Gastrocnemius medialis (tissue), 4 donors: ENCODE measurements at regions not wholly inside any gene's neighbourhood (a gene's known extent, or its start where the extent isn't known, plus 50 kb on each side); places are given as distances from the start of the nearest gene placed in this dataset.

Experiments used
- POLR2A ChIP-seq, 2 donors: fragments of 450-650 bp; IDR thresholded peaks; one replicate each; pipeline ENCODE4 v1.6.1; 2017; ENCODE audit warnings: antibody characterized with exemption in 2 of 2, mild to moderate bottlenecking in 2 of 2, moderate library complexity in 2 of 2
- TF ChIP-seq, protein P1 (sequence below), 5 experiments: fragments of 450-650 bp in 3 of 5; fragments of 200-600 bp in 2 of 5; sonication (generic) in 2 of 5; IDR thresholded peaks in 4 of 5; conservative IDR thresholded peaks in 1 of 5; 1 replicate in 4 of 5; 2 replicates in 1 of 5; pipeline ENCODE4 v1.5.1; 2016 to 2019; ENCODE audit warnings: antibody characterized with exemption in 5 of 5, mild to moderate bottlenecking in 3 of 5, moderate library complexity in 3 of 5

DNA sequence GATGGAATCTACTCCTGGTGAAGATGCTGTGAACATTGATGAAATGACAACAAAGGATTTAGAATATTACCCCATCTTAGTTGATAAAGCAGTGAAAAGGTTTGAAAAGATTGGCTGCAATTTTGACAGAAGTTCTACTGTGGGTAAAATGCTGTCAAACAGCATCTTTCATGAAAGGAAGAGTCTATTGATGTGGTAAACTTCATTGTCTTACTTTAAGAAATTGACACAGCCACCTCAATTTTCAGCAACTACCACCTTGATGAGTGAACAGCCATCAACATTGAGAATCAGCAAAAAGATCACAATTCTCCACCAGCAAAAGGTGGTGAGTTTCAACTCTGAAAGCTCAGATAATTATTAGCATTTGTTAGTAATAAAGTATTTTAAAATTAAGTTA is 310.3 kb upstream of the RBMS1 start:
- TF ChIP-seq, protein P1, sequence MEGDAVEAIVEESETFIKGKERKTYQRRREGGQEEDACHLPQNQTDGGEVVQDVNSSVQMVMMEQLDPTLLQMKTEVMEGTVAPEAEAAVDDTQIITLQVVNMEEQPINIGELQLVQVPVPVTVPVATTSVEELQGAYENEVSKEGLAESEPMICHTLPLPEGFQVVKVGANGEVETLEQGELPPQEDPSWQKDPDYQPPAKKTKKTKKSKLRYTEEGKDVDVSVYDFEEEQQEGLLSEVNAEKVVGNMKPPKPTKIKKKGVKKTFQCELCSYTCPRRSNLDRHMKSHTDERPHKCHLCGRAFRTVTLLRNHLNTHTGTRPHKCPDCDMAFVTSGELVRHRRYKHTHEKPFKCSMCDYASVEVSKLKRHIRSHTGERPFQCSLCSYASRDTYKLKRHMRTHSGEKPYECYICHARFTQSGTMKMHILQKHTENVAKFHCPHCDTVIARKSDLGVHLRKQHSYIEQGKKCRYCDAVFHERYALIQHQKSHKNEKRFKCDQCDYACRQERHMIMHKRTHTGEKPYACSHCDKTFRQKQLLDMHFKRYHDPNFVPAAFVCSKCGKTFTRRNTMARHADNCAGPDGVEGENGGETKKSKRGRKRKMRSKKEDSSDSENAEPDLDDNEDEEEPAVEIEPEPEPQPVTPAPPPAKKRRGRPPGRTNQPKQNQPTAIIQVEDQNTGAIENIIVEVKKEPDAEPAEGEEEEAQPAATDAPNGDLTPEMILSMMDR (IDR thresholded peaks at IDR 0.05 in 4 of 5, conservative IDR thresholded peaks at IDR 0.05 in 1 of 5): no peak
- TF ChIP-seq POLR2A (IDR thresholded peaks at IDR 0.05): no peak
